ENCODE measurements at regions not wholly inside any gene's neighbourhood (a gene's known extent, or its start where the extent isn't known, plus 50 kb on each side); places are given as distances from the start of the nearest gene placed in this dataset.

- TF ChIP-seq CTCF (IDR thresholded peaks at IDR 0.05) = no peak
- Histone ChIP-seq H3K4me3 (ENCODE audit: low read depth, low read length) (no peak overlapping the region), H3K4me2 (ENCODE audit: low read length) (no peak overlapping the region), H3K27ac (no peak overlapping the region), H2AFZ (no peak overlapping the region), H3K9ac (no peak overlapping the region), H3K79me2 (no peaks in the 10 kb centered on the region), H3K4me1 (no peaks in the 10 kb centered on the region), H3K27me3 (ENCODE audit: control insufficient read depth, insufficient read depth, low read length) (no peaks in the 10 kb centered on the region), H3K36me3 (ENCODE audit: control insufficient read depth, insufficient read depth, low read length) (no peaks in the 10 kb centered on the region), H3K9me3 (ENCODE audit: control insufficient read depth, low read length) (no peaks in the 10 kb centered on the region)
These were observed 2345.8 kb downstream of the LRRC4C start for GRCh38 chr11:39113606-39114005.

DNA sequence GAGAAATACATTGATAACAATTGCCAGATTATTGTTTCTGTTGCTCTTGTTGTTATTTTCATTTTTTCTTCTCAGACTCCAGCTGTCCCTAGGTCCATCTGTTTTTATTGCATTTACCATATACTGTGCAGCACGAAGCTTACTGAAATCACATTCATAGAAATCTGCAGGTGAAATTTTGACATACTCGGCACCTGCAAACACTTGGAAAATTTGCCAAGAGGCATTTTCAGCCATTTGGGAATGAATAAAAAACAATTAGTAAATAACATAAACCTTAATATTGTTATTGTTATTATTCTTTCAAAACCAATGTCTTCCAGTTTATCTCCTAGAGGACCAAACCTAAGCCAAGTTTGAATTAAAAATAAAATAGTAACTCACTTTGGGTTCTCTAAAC, 2357.2 kb downstream of the LRRC4C start:
- no peaks in the 10 kb centered on the region for H3K27me3 ChIP-seq (ENCODE audit: control insufficient read depth, insufficient read depth, low read length)
- H3K27ac ChIP-seq = no peak overlapping the region
- TF ChIP-seq CTCF (IDR thresholded peaks at IDR 0.05) = no peak
- H2AFZ ChIP-seq = no peak overlapping the region
- no peaks in the 10 kb centered on the region for H3K79me2 ChIP-seq
- no peak overlapping the region for H3K4me2 ChIP-seq (ENCODE audit: low read length)
- H3K9ac ChIP-seq = no peak overlapping the region
- H3K36me3 ChIP-seq (ENCODE audit: control insufficient read depth, insufficient read depth, low read length) = no peaks in the 10 kb centered on the region
- H3K9me3 ChIP-seq (ENCODE audit: control insufficient read depth, low read length) = no peaks in the 10 kb centered on the region
- no peaks in the 10 kb centered on the region for H3K4me1 ChIP-seq
- no peak overlapping the region for H3K4me3 ChIP-seq (ENCODE audit: low read depth, low read length)

- Histone ChIP-seq H3K4me2 (ENCODE audit: low read length) (no peak overlapping the region), H3K9ac (no peak overlapping the region), H3K4me1 (no peaks in the 10 kb centered on the region), H3K4me3 (ENCODE audit: low read depth, low read length) (no peak overlapping the region), H3K9me3 (ENCODE audit: control insufficient read depth, low read length) (no peaks in the 10 kb centered on the region), H3K27me3 (ENCODE audit: control insufficient read depth, insufficient read depth, low read length) (no peaks in the 10 kb centered on the region), H3K27ac (no peak overlapping the region), H3K36me3 (ENCODE audit: control insufficient read depth, insufficient read depth, low read length) (no peaks in the 10 kb centered on the region), H2AFZ (no peak overlapping the region), H3K79me2 (no peaks in the 10 kb centered on the region)
- no peak for TF ChIP-seq CTCF (IDR thresholded peaks at IDR 0.05)
These were observed 2381.0 kb downstream of the LRRC4C start for GRCh38 chr11:39078465-39078864.

GRCh38 chr11:39037611-39038010, 2421.8 kb downstream of the LRRC4C start:
- no peak overlapping the region for H3K27ac ChIP-seq

More at GRCh38 chr11:39037611-39038010, 2421.8 kb downstream of the LRRC4C start:
- Histone ChIP-seq H2AFZ (no peak overlapping the region), H3K79me2 (no peaks in the 10 kb centered on the region), H3K4me1 (no peaks in the 10 kb centered on the region), H3K27me3 (ENCODE audit: control insufficient read depth, insufficient read depth, low read length) (no peaks in the 10 kb centered on the region), H3K9ac (no peak overlapping the region), H3K36me3 (ENCODE audit: control insufficient read depth, insufficient read depth, low read length) (no peaks in the 10 kb centered on the region), H3K4me2 (ENCODE audit: low read length) (no peak overlapping the region), H3K4me3 (ENCODE audit: low read depth, low read length) (no peak overlapping the region), H3K9me3 (ENCODE audit: control insufficient read depth, low read length) (no peaks in the 10 kb centered on the region)
- TF ChIP-seq CTCF (IDR thresholded peaks at IDR 0.05) = no peak
